Tibial nerve (tissue), 4 donors: ENCODE measurements at regions not wholly inside any gene's neighbourhood (a gene's known extent, or its start where the extent isn't known, plus 50 kb on each side); places are given as distances from the start of the nearest gene placed in this dataset.

Experiments used
- DNase-seq, 2 donors: peaks; one replicate each; pipeline ENCODE4 v3.0.0-alpha.2; 2019; ENCODE audit warnings: low spot score in 2 of 2
- H3K27ac ChIP-seq, 4 donors: fragments of 200-600 bp; sonication (generic) in 3 of 4; one replicate each; pipeline ENCODE4 v1.5.1; 2017 to 2019; ENCODE audit warnings: mild to moderate bottlenecking in 1 of 4
- H3K27me3 ChIP-seq, 2 donors: fragments of 200-600 bp; sonication (generic) in 1 of 2; one replicate each; pipeline versions ENCODE4 v1.5.1 to v1.6.0; 2017 to 2019
- H3K36me3 ChIP-seq, 3 donors: fragments of 200-600 bp; sonication (generic); one replicate each; pipeline ENCODE4 v1.5.1; 2018 to 2019
- H3K4me1 ChIP-seq, 4 donors: fragments of 200-600 bp; sonication (generic) in 3 of 4; one replicate each; pipeline ENCODE4 v1.5.1; 2017 to 2019
- H3K4me3 ChIP-seq, 4 donors: fragments of 200-600 bp; sonication (generic) in 3 of 4; one replicate each; pipeline ENCODE4 v1.5.1; 2017 to 2019; ENCODE audit warnings: mild to moderate bottlenecking in 1 of 4, moderate library complexity in 1 of 4
- H3K9me3 ChIP-seq, 4 donors: fragments of 200-600 bp; sonication (generic) in 3 of 4; one replicate each; pipeline ENCODE4 v1.5.1; 2017 to 2019
- CTCF ChIP-seq, 5 experiments: fragments of 200-600 bp in 3 of 5; fragments of 450-650 bp in 2 of 5; sonication (generic) in 3 of 5; IDR thresholded peaks; one replicate each; pipeline ENCODE4 v1.5.1; 2016 to 2019; ENCODE audit warnings: antibody characterized with exemption in 5 of 5, mild to moderate bottlenecking in 3 of 5, moderate library complexity in 2 of 5
- EP300 ChIP-seq, 2 donors: sonication (generic); formaldehyde crosslinking; IDR thresholded peaks; one replicate each; pipeline ENCODE4 v1.6.1; 2017; ENCODE audit warnings: antibody characterized with exemption in 2 of 2, mild to moderate bottlenecking in 1 of 2
- POLR2A ChIP-seq, 2 donors: fragments of 450-650 bp; IDR thresholded peaks; one replicate each; pipeline ENCODE4 v1.6.1; 2017; ENCODE audit warnings: antibody characterized with exemption in 2 of 2, mild to moderate bottlenecking in 2 of 2, moderate library complexity in 2 of 2
- WGBS, 2 donors: methylation state at CpG; one replicate each; pipeline ENCODE4 v1.1.5; 2018; 5-methylcytosine and 5-hydroxymethylcytosine counted together

- Histone ChIP-seq H3K36me3 (no peaks in the 10 kb centered on the region), H3K27ac (no peak overlapping the region), H3K27me3 (peaks cover 0 to 3% of the 10 kb centered on the region in 2 donors), H3K9me3 (no peaks in the 10 kb centered on the region), H3K4me1 (peaks cover 0 to 6% (median 0%) of the 10 kb centered on the region in 4 donors), H3K4me3 (no peak overlapping the region)
- WGBS, 2 donors, result 40 to 41% methylated on average over 18 of the region's 18 CpGs
- peak; percentile 64 to 76 for DNase-seq
- TF ChIP-seq CTCF (IDR thresholded peaks at IDR 0.05) (peak; percentile 82 to 98 (median 93)), POLR2A (IDR thresholded peaks at IDR 0.05) (no peak)
Measured at GRCh38 chr6:53725791-53726575, 60.4 kb upstream of the KLHL31 start.

- Histone ChIP-seq H3K27ac (no peak overlapping the region), H3K36me3 (no peaks in the 10 kb centered on the region), H3K27me3 (peaks cover 0 to 3% of the 10 kb centered on the region in 2 donors), H3K4me3 (no peak overlapping the region), H3K9me3 (no peaks in the 10 kb centered on the region), H3K4me1 (peaks cover 0 to 6% (median 0%) of the 10 kb centered on the region in 4 donors)
- TF ChIP-seq POLR2A (IDR thresholded peaks at IDR 0.05) (no peak), CTCF (IDR thresholded peaks at IDR 0.05) (no peak), EP300 (IDR thresholded peaks at IDR 0.05) (no peak)
- DNase-seq, result no peak
- WGBS, 2 donors, result 71 to 74% methylated on average over 1 of the region's 1 CpG
Measured at GRCh38 chr6:53724501-53724900, 58.9 kb upstream of the KLHL31 start.

GRCh38 chr6:53723331-53723730 lies 57.8 kb upstream of the KLHL31 start:
- H3K9me3 ChIP-seq, result no peaks in the 10 kb centered on the region
- H3K36me3 ChIP-seq, result no peaks in the 10 kb centered on the region
- H3K27ac ChIP-seq, result no peak overlapping the region
- no peak for TF ChIP-seq CTCF (IDR thresholded peaks at IDR 0.05)
- TF ChIP-seq POLR2A (IDR thresholded peaks at IDR 0.05), result no peak
- no peak for TF ChIP-seq EP300 (IDR thresholded peaks at IDR 0.05)
- WGBS, 2 donors, result 96 to 100% methylated on average over 1 of the region's 1 CpG
- peaks cover 0 to 6% (median 0%) of the 10 kb centered on the region in 4 donors for H3K4me1 ChIP-seq
- peaks cover 0 to 3% of the 10 kb centered on the region in 2 donors for H3K27me3 ChIP-seq
- H3K4me3 ChIP-seq, result no peak overlapping the region
- no peak for DNase-seq

- peaks cover 0 to 3% of the 10 kb centered on the region in 2 donors for H3K27me3 ChIP-seq
- no peak overlapping the region for H3K27ac ChIP-seq
- no peak for TF ChIP-seq CTCF (IDR thresholded peaks at IDR 0.05)
- peaks cover 0 to 6% (median 0%) of the 10 kb centered on the region in 4 donors for H3K4me1 ChIP-seq
- no peaks in the 10 kb centered on the region for H3K36me3 ChIP-seq
- WGBS, 2 donors, result 79 to 86% methylated on average over 2 of the region's 2 CpGs
- no peaks in the 10 kb centered on the region for H3K9me3 ChIP-seq
- no peak overlapping the region for H3K4me3 ChIP-seq
- no peak for DNase-seq
Measured at GRCh38 chr6:53721766-53722165, 56.2 kb upstream of the KLHL31 start.

- Histone ChIP-seq H3K4me1 (no peaks in the 10 kb centered on the region), H3K36me3 (no peaks in the 10 kb centered on the region), H3K27me3 (no peaks in the 10 kb centered on the region), H3K9me3 (no peaks in the 10 kb centered on the region), H3K27ac (no peak overlapping the region), H3K4me3 (no peak overlapping the region)
- TF ChIP-seq CTCF (IDR thresholded peaks at IDR 0.05) (peak; percentile 55 to 82 (median 80)), EP300 (IDR thresholded peaks at IDR 0.05) (no peak)
- DNase-seq, result peak in 1 of 2 donors; percentile 59
- WGBS, 2 donors, result 49 to 50% methylated on average over 9 of the region's 9 CpGs
Measured at GRCh38 chr6:53718597-53719460, 53.3 kb upstream of the KLHL31 start.
